ENCODE measurements at regions not wholly inside any gene's neighbourhood (a gene's known extent, or its start where the extent isn't known, plus 50 kb on each side); places are given as distances from the start of the nearest gene placed in this dataset.

GRCh38 chr5:35362772-35363171, 132.5 kb upstream of the PRLR start:
- DNase-seq (ENCODE audit: low read depth), result no peak

DNA sequence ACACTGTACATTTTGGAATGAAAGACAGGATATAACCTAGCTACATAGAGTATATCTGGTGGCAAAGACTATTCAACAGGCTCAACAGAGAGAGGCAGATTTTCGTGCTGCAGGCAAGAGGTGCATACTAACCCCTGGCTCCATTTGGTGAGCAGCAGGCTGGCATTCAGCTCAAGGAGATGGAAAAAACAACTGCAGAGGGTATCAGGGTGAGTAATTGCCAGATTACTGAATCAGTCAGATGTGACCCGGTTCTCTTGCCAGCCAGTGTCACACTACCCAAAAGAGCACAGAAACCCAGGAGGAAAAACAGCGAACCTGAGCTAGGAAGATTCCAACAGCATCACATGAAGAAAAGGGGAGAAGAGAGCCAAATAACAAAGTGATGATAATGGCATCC, 130.4 kb upstream of the PRLR start:
- DNase-seq (ENCODE audit: low read depth), result no peak

- no peak for DNase-seq (ENCODE audit: low read depth)
Observed at GRCh38 chr5:35359859-35360258, 129.6 kb upstream of the PRLR start.

- DNase-seq (ENCODE audit: low read depth), result no peak
Observed at GRCh38 chr5:35357973-35358372, 127.7 kb upstream of the PRLR start.

- no peak for DNase-seq (ENCODE audit: low read depth)
Observed at GRCh38 chr5:35356725-35357124, 126.4 kb upstream of the PRLR start.

- DNase-seq (ENCODE audit: low read depth), result no peak
Observed at GRCh38 chr5:35354751-35355150, 124.5 kb upstream of the PRLR start.

- DNase-seq (ENCODE audit: low read depth), result no peak
Observed at GRCh38 chr5:35345222-35345621, 114.9 kb upstream of the PRLR start.

DNA sequence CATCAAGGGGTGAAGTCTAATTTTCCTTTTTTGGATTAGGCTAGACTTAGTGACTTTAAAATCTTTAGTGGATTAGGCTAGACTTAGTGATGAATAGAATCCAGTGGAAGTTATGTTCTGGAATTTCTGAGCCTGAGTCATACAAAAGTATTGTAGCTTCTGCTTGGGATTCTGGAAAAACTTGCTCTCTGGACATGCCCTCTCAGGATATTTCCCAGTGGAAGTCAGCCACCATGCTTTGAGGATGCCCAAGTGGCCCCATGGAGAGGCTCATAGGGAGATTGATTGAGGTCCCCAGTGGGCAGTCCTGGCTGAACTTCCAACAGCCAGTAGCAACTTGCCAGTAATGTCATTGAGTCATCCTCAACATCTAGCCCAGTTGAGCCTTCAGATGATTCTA, 112.4 kb upstream of the PRLR start:
- DNase-seq (ENCODE audit: low read depth), result no peak

- DNase-seq (ENCODE audit: low read depth), result no peak
Observed at GRCh38 chr5:35341189-35341588, 110.9 kb upstream of the PRLR start.

DNA sequence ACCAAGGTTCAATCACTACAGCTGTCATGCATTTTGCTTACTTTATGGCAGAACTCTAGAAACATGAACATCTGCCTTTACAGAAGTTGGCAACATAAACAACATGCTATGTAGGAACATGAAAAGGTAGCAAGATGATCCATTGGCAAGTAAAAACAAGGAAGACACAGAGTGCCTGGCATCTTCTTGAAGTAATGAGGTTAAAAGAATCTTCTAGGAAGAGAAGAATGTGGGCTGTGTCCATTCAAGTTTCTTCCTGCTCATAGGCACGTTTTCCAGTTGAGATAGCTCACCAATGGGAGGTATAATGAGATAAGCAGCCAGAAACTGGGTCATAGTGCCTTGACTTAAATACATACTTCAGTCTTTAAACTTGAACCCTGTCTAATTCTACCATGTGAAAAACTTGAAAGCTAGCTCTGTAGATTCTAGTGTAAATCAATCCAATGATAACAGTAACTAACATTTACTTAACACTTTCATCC, 109.4 kb upstream of the PRLR start:
- DNase-seq (ENCODE audit: low read depth), result no peak

- DNase-seq (ENCODE audit: low read depth), result no peak
Observed at GRCh38 chr5:35339006-35339405, 108.7 kb upstream of the PRLR start.

GRCh38 chr5:35338157-35338453, 107.8 kb upstream of the PRLR start:
- DNase-seq (ENCODE audit: low read depth), result no peak

- DNase-seq (ENCODE audit: low read depth), result no peak
Observed at GRCh38 chr5:35337340-35338156, 107.3 kb upstream of the PRLR start.

GRCh38 chr5:35336230-35336629, 105.9 kb upstream of the PRLR start:
- no peak for DNase-seq (ENCODE audit: low read depth)

DNA sequence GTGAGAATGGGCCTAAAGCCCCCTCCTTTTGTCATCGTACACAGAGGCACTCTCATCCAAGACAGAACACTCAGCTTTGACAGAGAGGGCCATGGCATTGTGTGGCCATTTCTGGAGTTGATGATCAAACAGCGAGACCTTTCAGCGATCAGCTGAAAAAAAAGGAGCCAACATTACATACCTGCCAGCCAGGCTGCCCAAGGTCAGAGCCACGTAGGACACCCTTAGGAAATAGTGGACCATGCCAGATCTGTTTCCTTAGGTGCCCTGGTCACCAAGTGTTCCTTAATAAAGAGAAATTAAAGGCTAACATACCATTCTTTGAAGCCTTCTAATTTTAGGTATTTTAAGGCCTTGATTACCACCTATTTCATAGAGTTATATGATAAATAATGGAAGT, 105.5 kb upstream of the PRLR start:
- DNase-seq (ENCODE audit: low read depth), result no peak

GRCh38 chr5:35333366-35333765, 103.1 kb upstream of the PRLR start:
- DNase-seq (ENCODE audit: low read depth), result no peak

GRCh38 chr5:35331956-35332950, 102.0 kb upstream of the PRLR start:
- no peak for DNase-seq (ENCODE audit: low read depth)

DNA sequence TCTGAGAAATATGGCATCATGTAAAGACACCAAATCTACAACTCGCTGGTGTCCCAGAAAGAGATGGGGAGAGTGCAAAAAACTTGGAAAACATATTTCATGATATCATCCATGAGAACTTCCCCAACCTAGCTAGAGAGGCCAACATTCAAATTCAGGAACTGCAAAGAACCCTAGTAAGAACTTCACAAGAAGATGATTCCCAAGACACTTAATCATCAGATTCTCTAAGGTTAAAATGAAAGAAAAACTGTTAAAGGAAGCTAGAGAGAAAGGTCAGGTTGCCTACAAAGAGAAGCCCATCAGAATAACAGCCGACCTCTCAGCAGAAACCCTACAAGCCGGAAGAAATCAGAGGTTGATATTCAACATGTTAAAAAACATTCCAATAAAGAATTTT, 95.5 kb upstream of the PRLR start:
- no peak for DNase-seq (ENCODE audit: low read depth)

DNA sequence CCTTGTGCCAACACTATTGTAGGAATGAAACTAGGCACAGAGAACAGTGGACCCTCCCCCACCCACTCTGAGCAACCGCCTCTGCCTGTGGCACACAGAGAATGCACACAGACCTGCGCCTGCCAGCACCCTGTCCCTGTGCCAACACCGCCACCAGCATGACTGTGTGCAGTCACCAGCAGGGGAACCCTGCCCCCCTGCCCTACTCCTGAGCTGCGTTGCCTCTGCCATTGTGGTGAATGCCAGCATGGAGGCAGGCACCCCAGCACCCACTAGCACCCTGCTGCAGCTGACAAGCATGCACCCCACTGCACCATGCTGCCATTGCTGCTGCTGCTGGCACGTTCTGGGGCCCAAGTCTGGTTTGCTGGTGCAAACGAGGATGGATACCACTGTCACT, 94.4 kb upstream of the PRLR start:
- DNase-seq (ENCODE audit: low read depth), result no peak

DNA sequence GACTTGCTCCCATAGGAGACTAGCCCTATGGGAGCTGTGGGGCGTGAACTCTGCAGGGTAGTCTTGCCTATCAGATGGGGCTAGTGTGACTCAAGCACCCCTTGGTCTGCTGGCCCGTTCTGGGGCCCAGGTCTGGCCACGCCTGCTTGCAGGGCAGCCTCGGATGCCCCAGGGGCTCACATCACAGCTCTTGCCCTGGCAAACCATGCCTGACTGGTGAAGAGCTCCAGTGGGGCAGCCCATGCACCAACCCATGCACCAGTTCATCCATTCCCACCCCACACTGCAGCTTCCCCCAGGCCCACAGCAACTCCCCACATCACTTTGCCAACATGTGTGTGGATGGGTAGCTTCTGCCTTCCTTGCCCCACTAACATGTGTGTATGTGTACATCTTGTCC, 93.9 kb upstream of the PRLR start:
- DNase-seq (ENCODE audit: low read depth), result no peak

DNA sequence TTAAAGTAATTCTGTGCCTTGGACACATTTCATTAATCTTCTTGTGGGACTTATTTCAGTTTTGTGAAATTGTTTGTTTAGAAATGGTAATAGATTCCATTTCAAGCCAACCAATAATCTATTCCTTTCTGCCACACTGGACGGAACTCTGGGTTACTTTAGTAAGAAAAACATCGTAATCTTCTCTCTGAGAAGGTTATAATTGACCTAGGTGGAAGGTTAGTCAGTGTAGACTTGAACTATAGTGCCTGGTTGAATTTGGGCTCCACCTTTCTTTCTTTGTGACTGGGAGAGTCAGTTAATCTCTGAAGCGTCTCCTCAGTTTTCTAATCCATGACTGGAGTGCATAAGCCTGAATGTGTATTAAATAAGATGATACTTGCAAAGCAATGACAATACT, 89.7 kb upstream of the PRLR start:
- no peak for DNase-seq (ENCODE audit: low read depth)

- peak; percentile 9 for DNase-seq (ENCODE audit: low read depth)
Observed at GRCh38 chr5:35319333-35320002, 89.2 kb upstream of the PRLR start.

DNA sequence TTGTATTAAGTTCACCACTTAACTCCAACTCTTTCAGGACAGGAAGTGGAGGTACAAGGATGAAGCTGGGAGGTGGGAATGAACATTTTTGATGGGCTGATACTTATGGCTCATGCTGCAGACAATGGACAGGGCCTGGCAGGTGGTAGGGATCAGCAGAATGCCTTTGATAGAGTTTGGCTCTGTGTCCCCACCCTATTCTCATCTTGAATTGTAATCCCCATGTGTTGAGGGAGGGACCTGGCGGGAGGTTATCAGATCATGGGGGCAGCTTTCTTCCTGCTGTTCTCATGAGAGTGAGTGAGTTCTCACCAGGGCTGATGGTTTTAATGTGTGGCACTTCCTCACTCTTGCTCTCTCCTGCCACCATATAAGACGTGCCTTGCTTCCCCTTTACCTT, 87.3 kb upstream of the PRLR start:
- no peak for DNase-seq (ENCODE audit: low read depth)
